ENCODE measurements at regions not wholly inside any gene's neighbourhood (a gene's known extent, or its start where the extent isn't known, plus 50 kb on each side); places are given as distances from the start of the nearest gene placed in this dataset.
A peak's percentile ranks its signal among the peaks of the same experiment; 100 is the strongest.

DNA sequence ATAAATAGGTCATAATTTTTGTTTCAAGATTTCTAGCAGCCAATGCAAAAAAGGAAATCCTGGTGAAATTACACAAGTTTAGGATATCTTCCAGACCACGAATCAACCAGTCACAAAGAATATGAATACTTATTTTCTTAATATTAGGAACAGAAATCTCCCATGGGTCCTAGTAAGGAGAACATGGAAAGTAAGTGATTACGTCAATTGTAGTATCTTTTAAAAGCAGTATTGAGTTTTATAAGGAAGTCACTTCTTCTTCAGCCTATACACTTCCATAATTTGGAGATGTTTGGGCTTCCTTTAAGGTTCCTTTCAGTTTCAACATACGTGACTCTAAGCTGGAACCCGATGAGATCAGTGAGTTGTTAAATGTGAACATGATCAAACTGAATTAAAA lies 534.5 kb downstream of the USP25 start:
- no peak for DNase-seq (ENCODE audit: insufficient read length)
- TF ChIP-seq TAF1 (IDR thresholded peaks at IDR 0.05; ENCODE audit: borderline replicate concordance, low read depth, low read length) (no peak), POLR2AphosphoS5 (IDR thresholded peaks at IDR 0.05; ENCODE audit: low read depth, low read length) (no peak), POLR2A (IDR thresholded peaks at IDR 0.05; ENCODE audit: low read depth, low read length) (no peak)
- FAIRE-seq: no peak

DNA sequence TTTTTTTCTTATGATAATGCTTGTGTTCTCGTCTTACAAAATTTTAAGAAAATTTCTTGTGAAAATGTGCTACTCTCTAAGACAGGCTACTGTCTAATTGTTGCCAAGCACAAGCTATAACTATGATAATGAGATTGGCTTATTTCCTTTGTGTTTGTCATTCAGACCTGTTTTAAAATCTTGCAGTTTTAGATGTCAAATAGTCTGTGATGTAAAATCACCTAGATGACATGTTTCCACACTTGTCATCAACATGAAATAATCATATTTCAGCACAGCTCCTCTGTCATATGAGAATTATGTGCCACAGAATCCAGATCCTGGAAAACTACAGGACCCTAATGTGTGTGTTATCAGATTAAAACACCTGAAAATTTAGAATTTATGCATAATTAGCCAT lies 539.7 kb downstream of the USP25 start:
- FAIRE-seq: no peak

DNA sequence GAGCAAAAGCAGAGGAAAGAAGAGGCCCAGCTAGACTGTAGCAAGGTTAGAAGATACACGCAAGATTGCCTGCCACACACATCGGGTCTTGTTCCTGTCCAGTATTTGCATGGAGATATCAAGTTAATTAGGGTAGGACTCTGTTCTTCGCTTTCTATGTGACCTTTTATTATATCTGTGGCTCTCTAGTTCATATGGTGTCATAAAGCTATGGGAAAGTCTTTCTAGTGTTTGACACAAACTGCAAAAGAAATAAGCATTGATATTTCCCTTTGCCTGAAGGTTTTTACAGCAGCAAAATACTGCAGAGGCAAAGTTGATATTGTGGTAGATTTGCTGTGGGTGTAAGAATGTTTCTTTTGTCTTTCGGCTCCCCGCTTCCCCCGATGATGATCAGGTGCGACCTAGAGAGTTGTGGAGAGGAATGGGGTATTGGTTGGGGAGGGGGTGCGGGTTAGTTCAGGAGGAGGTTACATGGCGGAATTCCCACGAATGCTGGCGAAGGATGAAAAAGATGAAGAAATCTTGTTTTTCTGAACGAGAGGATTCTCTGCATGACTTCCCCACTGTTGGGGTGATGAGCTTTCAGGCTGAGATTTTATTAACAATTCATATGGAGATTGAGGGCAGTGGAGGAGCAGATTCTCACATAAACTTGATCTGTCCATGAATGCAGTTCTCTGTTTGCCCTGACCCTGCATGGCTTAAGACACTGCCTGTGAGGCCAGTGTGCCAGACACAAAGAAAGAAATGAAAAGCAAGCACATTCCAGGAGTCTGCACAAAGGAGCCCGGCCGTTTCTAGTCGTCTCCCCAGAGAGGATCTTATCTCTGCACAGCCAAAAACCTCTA lies 550.2 kb downstream of the USP25 start:
- TF ChIP-seq TAF1 (IDR thresholded peaks at IDR 0.05; ENCODE audit: borderline replicate concordance, low read depth, low read length): no peak
- TF ChIP-seq POLR2A (IDR thresholded peaks at IDR 0.05; ENCODE audit: low read depth, low read length): no peak
- no peak for TF ChIP-seq POLR2AphosphoS5 (IDR thresholded peaks at IDR 0.05; ENCODE audit: low read depth, low read length)
- FAIRE-seq: peak; percentile 44
- no peak for DNase-seq (ENCODE audit: insufficient read length)

More for the DNA sequence above, 539.7 kb downstream of the USP25 start:
- DNase-seq (ENCODE audit: insufficient read length): no peak
- TF ChIP-seq POLR2AphosphoS5 (IDR thresholded peaks at IDR 0.05; ENCODE audit: low read depth, low read length): no peak
- TF ChIP-seq TAF1 (IDR thresholded peaks at IDR 0.05; ENCODE audit: borderline replicate concordance, low read depth, low read length): no peak
- no peak for TF ChIP-seq POLR2A (IDR thresholded peaks at IDR 0.05; ENCODE audit: low read depth, low read length)

DNA sequence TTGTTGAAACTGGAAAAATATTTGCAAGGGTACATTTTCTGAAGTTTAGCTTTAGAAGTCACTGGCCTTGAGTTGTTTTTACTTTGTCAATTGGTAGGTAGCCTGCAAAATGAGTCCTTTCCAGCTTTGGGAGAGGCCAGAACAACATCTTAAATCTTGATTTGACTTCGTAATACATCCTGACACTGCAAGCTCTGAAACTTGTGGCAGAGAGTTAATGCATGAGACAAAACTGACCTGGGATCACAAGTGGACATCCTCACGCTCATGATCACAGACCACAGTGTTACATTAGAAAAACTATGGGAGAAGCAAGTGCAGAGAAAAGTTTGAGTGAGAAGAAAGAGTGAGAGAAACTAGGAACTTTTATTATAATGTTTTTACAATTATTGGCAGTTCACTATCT lies 550.9 kb downstream of the USP25 start:
- no peak for TF ChIP-seq TAF1 (IDR thresholded peaks at IDR 0.05; ENCODE audit: borderline replicate concordance, low read depth, low read length)
- no peak for TF ChIP-seq POLR2A (IDR thresholded peaks at IDR 0.05; ENCODE audit: low read depth, low read length)
- TF ChIP-seq POLR2AphosphoS5 (IDR thresholded peaks at IDR 0.05; ENCODE audit: low read depth, low read length): no peak
- FAIRE-seq (no peak), DNase-seq (ENCODE audit: insufficient read length) (no peak)

DNA sequence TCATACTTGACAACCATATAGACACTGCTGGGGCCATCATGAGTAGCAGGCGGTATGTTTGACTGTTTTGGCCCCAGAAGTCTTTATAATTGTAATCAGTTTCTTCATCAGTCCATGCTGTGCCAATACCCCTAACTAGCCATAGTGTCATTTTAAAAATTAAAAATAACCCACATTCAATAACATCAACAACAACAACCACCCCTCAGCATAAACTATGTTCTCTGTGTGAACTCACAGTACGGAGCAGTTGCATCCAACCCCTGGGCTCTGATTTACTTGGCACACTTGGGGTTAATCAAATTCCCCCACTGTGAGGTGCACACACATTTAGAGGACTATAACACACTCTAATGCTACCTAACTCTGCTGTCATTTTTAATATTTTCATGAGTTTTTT lies 553.7 kb downstream of the USP25 start:
- FAIRE-seq: no peak
- TF ChIP-seq POLR2AphosphoS5 (IDR thresholded peaks at IDR 0.05; ENCODE audit: low read depth, low read length): no peak
- TF ChIP-seq TAF1 (IDR thresholded peaks at IDR 0.05; ENCODE audit: borderline replicate concordance, low read depth, low read length): no peak
- TF ChIP-seq POLR2A (IDR thresholded peaks at IDR 0.05; ENCODE audit: low read depth, low read length): no peak
- DNase-seq (ENCODE audit: insufficient read length): no peak

DNA sequence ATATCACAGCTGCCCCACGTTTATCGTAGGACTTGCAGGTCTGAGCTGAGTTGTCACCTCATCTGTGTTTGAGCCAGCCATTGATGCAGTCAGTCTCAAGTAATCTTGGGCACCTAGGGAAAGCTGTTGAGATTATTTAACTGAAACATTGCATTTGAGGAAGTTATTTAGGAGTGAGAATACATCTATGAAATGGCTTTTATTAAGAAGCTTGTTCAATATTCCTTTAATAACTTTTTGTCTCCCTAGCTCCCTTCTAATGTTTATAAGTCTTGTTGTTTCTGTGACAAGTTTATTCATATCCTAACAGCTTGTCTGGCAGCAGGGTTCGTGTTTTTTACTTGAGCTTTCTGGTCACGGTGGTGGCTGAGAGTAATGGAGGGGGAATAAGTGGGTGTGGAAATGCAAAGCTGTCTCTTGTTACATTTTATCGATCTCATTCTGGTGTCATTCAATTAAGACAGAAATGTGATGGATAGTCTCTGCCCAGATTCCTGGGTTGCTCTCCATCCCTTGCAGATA lies 555.9 kb downstream of the USP25 start:
- FAIRE-seq (no peak), DNase-seq (ENCODE audit: insufficient read length) (no peak)
- no peak for TF ChIP-seq POLR2A (IDR thresholded peaks at IDR 0.05; ENCODE audit: low read depth, low read length)
- TF ChIP-seq TAF1 (IDR thresholded peaks at IDR 0.05; ENCODE audit: borderline replicate concordance, low read depth, low read length): no peak
- TF ChIP-seq POLR2AphosphoS5 (IDR thresholded peaks at IDR 0.05; ENCODE audit: low read depth, low read length): no peak

DNA sequence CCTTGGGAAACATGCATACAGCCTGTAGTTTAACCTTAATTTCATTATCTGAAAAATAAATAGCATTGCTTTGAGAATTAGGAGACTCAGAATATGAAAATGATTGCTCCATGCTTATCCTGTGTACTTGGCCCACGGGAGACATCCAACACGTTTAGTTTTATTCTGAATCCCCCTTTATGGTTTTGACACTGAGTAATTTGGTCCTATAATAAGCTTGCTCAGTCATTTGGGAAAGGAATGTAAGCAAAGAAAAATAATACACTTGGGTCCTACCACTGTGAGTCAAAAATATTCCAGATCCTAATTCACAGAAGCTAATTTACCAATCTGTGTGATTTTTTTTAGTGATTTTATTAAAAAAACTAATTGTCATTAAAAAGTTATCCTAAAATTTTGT lies 557.3 kb downstream of the USP25 start:
- DNase-seq (ENCODE audit: insufficient read length) (no peak), FAIRE-seq (no peak)
- TF ChIP-seq TAF1 (IDR thresholded peaks at IDR 0.05; ENCODE audit: borderline replicate concordance, low read depth, low read length) (no peak), POLR2AphosphoS5 (IDR thresholded peaks at IDR 0.05; ENCODE audit: low read depth, low read length) (no peak), POLR2A (IDR thresholded peaks at IDR 0.05; ENCODE audit: low read depth, low read length) (no peak)

DNA sequence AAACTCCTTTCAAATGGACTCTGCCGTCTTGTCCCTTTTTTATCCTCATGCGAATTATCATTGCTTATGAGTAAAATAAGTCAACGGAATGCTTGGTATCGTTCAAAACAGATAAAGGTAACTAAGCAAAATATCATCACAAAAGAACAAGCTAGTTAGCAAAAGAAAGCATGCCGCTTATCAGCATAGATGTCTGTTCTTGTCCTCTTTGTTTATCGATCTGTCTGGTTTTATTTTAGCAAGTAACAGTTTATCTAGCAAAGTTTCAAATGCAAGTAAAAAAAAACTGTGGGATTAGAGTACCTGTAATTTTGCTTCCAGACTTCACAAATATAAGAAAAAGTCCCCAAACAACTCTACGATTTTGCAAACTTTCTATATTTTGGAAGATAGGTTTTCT lies 561.5 kb downstream of the USP25 start:
- DNase-seq (ENCODE audit: insufficient read length): no peak
- TF ChIP-seq POLR2A (IDR thresholded peaks at IDR 0.05; ENCODE audit: low read depth, low read length) (no peak), TAF1 (IDR thresholded peaks at IDR 0.05; ENCODE audit: borderline replicate concordance, low read depth, low read length) (no peak), POLR2AphosphoS5 (IDR thresholded peaks at IDR 0.05; ENCODE audit: low read depth, low read length) (no peak)
- FAIRE-seq: no peak

DNA sequence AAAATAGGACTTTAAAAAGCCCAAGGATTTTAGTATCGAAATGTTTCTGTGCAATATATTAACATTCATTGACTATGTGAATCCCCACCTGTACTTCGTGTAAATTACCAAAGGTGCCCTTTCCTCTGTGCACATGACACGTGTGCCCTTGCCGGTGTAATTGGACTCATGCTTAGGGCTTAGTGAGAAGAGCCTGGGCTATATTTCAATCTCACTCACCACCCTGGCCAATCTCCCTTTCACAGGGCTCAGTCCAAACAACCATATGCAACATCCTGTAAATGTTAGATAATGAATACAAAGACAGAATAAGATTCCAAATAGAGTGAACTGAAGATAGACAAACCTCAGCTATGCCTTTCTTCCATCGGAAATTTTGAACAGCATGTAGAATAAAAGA lies 564.3 kb downstream of the USP25 start:
- TF ChIP-seq POLR2AphosphoS5 (IDR thresholded peaks at IDR 0.05; ENCODE audit: low read depth, low read length) (no peak), POLR2A (IDR thresholded peaks at IDR 0.05; ENCODE audit: low read depth, low read length) (no peak), TAF1 (IDR thresholded peaks at IDR 0.05; ENCODE audit: borderline replicate concordance, low read depth, low read length) (no peak)
- no peak for DNase-seq (ENCODE audit: insufficient read length)
- no peak for FAIRE-seq

DNA sequence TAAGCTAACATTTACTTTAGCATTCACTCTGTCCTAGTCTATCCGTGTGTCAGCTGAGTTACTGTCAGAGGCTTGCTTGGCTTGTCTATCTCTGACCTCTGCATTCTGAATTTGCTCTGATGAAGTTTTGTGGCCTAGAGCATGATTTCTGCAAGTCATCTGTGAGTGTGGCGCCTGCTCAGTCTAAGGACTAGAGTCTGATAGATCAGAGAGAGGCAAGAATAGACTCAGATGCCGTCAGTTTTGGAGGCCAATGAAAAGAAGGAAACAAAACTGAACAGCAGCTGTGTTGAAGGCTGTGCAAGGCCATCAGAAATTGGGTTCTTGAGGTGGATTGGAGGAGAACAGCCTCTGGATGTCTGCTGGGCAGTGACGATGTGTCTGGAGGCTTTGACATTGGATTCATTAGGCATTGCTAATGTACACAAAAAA lies 573.1 kb downstream of the USP25 start:
- DNase-seq (ENCODE audit: insufficient read length) (no peak), FAIRE-seq (peak; percentile 84)
- TF ChIP-seq POLR2AphosphoS5 (IDR thresholded peaks at IDR 0.05; ENCODE audit: low read depth, low read length) (no peak), TAF1 (IDR thresholded peaks at IDR 0.05; ENCODE audit: borderline replicate concordance, low read depth, low read length) (no peak), POLR2A (IDR thresholded peaks at IDR 0.05; ENCODE audit: low read depth, low read length) (no peak)

DNA sequence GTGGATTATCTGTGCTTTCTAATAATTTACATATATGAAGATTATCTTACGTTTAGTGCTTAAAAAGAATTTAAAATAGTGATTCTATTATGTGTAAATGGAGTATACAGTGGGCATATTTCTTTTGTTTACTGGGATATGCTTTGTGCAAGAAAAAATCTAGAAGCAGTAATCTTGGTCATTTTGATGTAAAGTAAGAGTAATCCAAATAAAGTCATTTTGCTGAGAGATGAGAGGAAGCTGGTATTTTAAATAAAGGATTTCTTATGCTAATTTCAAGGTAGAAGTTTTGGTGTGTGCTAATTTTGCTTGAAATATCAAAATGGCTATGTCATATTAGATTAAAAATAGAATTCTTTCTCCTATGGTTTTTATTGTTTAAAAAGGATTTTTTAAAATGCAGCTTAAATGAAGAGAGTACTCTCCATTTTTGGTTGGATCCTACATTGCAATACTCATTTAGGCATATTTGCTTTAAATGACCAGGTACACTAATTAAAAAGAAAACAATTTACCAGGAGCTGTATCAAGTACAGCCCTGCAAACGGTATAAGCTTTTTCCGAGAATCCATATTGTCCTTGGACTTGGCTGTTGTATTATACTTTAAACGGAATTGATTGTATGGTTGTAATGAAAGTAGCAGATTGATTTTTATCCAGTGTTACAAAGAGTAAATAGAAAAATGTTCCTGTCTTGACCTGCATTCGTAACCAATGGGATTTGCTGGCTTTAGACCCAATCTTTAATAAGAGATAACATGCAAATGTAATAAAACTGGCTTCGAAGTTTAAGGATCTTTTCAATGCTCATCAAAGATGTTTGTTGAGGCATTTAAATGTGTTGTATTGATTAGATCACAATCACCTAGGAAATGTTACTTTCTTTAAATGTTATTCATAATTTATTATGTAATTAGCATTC lies 574.7 kb downstream of the USP25 start:
- no peak for FAIRE-seq
- TF ChIP-seq POLR2AphosphoS5 (IDR thresholded peaks at IDR 0.05; ENCODE audit: low read depth, low read length): no peak
- no peak for TF ChIP-seq POLR2A (IDR thresholded peaks at IDR 0.05; ENCODE audit: low read depth, low read length)
- TF ChIP-seq TAF1 (IDR thresholded peaks at IDR 0.05; ENCODE audit: borderline replicate concordance, low read depth, low read length): no peak
- no peak for DNase-seq (ENCODE audit: insufficient read length)

Measured in GM12892 (cell line).